ENCODE measurements at regions not wholly inside any gene's neighbourhood (a gene's known extent, or its start where the extent isn't known, plus 50 kb on each side); places are given as distances from the start of the nearest gene placed in this dataset.

DNA sequence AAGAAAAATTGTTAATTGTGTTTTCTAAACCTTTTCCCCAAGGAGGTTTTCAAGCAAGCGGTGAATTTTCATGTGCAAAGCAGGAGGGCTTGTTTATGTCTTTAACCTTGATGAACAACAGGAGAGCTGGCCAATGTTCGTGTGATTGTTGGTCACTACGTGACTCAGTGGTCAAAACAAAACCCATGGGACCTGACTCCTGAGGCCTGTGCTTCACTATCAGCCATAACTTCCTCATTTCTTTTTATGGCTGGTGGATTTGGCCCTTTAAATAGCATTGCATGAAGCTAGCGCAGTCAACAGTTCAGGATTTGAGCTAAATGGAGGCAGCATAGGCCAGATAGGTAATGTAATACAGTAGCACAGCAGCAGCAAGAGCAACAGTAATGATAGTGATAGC, 80.5 kb downstream of the MID1IP1 start:
- Histone ChIP-seq H3K9ac (no peak overlapping the region), H2AFZ (ENCODE audit: low read depth) (no peak overlapping the region), H3K36me3 (ENCODE audit: insufficient read depth) (no peaks in the 10 kb centered on the region), H3K4me1 (ENCODE audit: low read depth, poor library complexity, severe bottlenecking) (no peaks in the 10 kb centered on the region), H3K4me3 (IDR thresholded peaks at IDR 0.05; ENCODE audit: insufficient read depth, low read depth, low read length) (no peak overlapping the region), H3K27me3 (ENCODE audit: insufficient read depth, low read depth) (no peaks in the 10 kb centered on the region), H3K4me2 (no peak overlapping the region), H3K79me2 (ENCODE audit: insufficient read depth, low read depth) (no peaks in the 10 kb centered on the region), H3K27ac (no peak overlapping the region), H4K20me1 (ENCODE audit: insufficient read depth) (no peaks in the 10 kb centered on the region)
- TF ChIP-seq, protein P1, sequence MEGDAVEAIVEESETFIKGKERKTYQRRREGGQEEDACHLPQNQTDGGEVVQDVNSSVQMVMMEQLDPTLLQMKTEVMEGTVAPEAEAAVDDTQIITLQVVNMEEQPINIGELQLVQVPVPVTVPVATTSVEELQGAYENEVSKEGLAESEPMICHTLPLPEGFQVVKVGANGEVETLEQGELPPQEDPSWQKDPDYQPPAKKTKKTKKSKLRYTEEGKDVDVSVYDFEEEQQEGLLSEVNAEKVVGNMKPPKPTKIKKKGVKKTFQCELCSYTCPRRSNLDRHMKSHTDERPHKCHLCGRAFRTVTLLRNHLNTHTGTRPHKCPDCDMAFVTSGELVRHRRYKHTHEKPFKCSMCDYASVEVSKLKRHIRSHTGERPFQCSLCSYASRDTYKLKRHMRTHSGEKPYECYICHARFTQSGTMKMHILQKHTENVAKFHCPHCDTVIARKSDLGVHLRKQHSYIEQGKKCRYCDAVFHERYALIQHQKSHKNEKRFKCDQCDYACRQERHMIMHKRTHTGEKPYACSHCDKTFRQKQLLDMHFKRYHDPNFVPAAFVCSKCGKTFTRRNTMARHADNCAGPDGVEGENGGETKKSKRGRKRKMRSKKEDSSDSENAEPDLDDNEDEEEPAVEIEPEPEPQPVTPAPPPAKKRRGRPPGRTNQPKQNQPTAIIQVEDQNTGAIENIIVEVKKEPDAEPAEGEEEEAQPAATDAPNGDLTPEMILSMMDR (conservative IDR thresholded peaks at IDR 0.05; ENCODE audit: low read depth, low read length) = no peak

DNA sequence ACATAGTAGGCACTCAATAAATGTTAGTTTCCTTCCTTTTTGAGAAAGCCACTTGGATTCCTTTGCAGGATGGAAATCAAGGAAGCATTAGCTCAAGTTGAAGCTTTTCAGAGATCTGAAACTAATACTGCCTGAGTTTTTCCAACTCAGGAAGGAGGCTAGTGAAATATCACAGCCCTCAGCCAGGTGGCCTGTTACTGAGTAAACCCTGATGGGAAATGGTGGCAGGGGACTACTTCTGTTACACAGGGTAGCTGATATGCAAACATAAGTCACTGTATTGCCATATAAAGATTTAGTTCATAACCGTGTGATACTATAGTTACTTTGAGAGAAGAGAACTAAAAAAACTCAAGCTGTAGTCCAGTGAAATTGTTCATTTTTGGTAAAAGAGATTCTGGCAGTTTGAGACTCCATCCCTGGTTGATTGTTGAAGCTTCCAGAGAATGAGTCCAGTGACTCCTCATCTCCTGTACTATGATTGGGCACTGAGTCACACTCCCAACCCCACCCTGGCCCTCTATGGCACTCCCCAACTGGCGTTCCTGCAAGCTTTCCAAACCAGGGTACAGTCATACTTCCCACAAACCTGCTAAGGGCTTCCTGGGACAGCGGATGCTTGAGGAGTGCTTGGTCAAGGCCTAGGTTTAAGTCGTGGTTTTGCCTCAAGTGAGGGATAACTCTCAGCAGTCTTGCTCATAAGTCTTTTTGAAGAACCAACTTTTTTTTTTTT, 81.8 kb downstream of the MID1IP1 start:
- TF ChIP-seq, protein P1 (conservative IDR thresholded peaks at IDR 0.05; ENCODE audit: low read depth, low read length) = no peak
- Histone ChIP-seq H4K20me1 (ENCODE audit: insufficient read depth) (no peaks in the 10 kb centered on the region), H3K36me3 (ENCODE audit: insufficient read depth) (no peaks in the 10 kb centered on the region), H2AFZ (ENCODE audit: low read depth) (no peak overlapping the region), H3K79me2 (ENCODE audit: insufficient read depth, low read depth) (no peaks in the 10 kb centered on the region), H3K4me3 (IDR thresholded peaks at IDR 0.05; ENCODE audit: insufficient read depth, low read depth, low read length) (no peak overlapping the region), H3K4me1 (ENCODE audit: low read depth, poor library complexity, severe bottlenecking) (no peaks in the 10 kb centered on the region), H3K27ac (no peak overlapping the region), H3K27me3 (ENCODE audit: insufficient read depth, low read depth) (no peaks in the 10 kb centered on the region), H3K9ac (no peak overlapping the region), H3K4me2 (no peak overlapping the region)

- no peaks in the 10 kb centered on the region for H3K36me3 ChIP-seq (ENCODE audit: insufficient read depth)
- no peaks in the 10 kb centered on the region for H3K27me3 ChIP-seq (ENCODE audit: insufficient read depth, low read depth)
- no peak overlapping the region for H3K4me3 ChIP-seq (IDR thresholded peaks at IDR 0.05; ENCODE audit: insufficient read depth, low read depth, low read length)
- H4K20me1 ChIP-seq (ENCODE audit: insufficient read depth) = no peaks in the 10 kb centered on the region
- H3K9ac ChIP-seq = no peak overlapping the region
- no peak overlapping the region for H3K4me2 ChIP-seq
- H3K4me1 ChIP-seq (ENCODE audit: low read depth, poor library complexity, severe bottlenecking) = no peaks in the 10 kb centered on the region
- H3K79me2 ChIP-seq (ENCODE audit: insufficient read depth, low read depth) = no peaks in the 10 kb centered on the region
- H2AFZ ChIP-seq (ENCODE audit: low read depth) = no peak overlapping the region
- H3K27ac ChIP-seq = no peak overlapping the region
- TF ChIP-seq, protein P1 (conservative IDR thresholded peaks at IDR 0.05; ENCODE audit: low read depth, low read length) = no peak
Observed at GRCh38 chrX:38886112-38886511, 84.9 kb downstream of the MID1IP1 start.

DNA sequence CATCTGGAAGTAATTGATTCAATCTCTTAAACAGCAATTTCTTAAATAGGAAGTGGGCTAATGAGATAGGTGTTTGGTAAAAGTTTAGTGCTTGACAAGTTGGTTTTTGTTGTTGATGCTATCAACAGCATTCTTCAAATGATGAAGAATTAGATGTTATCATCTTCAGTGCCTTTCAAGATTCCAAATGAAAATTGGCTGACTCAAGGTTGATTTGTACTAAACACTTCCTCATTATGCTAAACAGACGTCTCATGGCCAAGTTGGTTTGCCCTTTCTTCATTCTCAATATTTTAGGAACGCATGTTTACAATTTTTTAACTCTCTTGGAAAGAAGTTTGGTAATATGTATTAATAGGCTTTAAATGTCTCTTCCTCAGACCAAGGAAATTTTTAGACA, 86.0 kb downstream of the MID1IP1 start:
- H3K27ac ChIP-seq = no peak overlapping the region
- no peak overlapping the region for H3K4me3 ChIP-seq (IDR thresholded peaks at IDR 0.05; ENCODE audit: insufficient read depth, low read depth, low read length)
- H3K4me1 ChIP-seq (ENCODE audit: low read depth, poor library complexity, severe bottlenecking) = no peaks in the 10 kb centered on the region
- no peaks in the 10 kb centered on the region for H3K36me3 ChIP-seq (ENCODE audit: insufficient read depth)
- no peaks in the 10 kb centered on the region for H3K27me3 ChIP-seq (ENCODE audit: insufficient read depth, low read depth)
- H3K4me2 ChIP-seq = no peak overlapping the region
- no peaks in the 10 kb centered on the region for H3K79me2 ChIP-seq (ENCODE audit: insufficient read depth, low read depth)
- H2AFZ ChIP-seq (ENCODE audit: low read depth) = no peak overlapping the region
- H4K20me1 ChIP-seq (ENCODE audit: insufficient read depth) = no peaks in the 10 kb centered on the region
- H3K9ac ChIP-seq = no peak overlapping the region
- TF ChIP-seq, protein P1 (conservative IDR thresholded peaks at IDR 0.05; ENCODE audit: low read depth, low read length) = no peak
